Gastroesophageal sphincter (tissue), 4 donors: ENCODE measurements at regions not wholly inside any gene's neighbourhood (a gene's known extent, or its start where the extent isn't known, plus 50 kb on each side); places are given as distances from the start of the nearest gene placed in this dataset.

Source experiments
- ATAC-seq: fragments of 150-250 bp; one replicate; pipeline ENCODE4 v1.9.1; 2016; ENCODE audit warnings: mild to moderate bottlenecking, moderate library complexity
- H3K27ac ChIP-seq, 4 donors: fragments of 200-600 bp; sonication (generic) in 3 of 4; 1 replicate in 3 of 4; 2 replicates in 1 of 4; pipeline ENCODE4 v1.5.1; 2016 to 2019
- H3K27me3 ChIP-seq: fragments of 200-600 bp; sonication (generic); one replicate; pipeline ENCODE4 v1.5.1; 2019
- H3K36me3 ChIP-seq, 2 donors: fragments of 200-600 bp; sonication (generic); one replicate each; pipeline ENCODE4 v1.5.1; 2019; ENCODE audit warnings: control low read depth in 1 of 2
- H3K4me1 ChIP-seq, 3 donors: fragments of 200-600 bp; sonication (generic); 1 replicate in 2 of 3; 2 replicates in 1 of 3; pipeline ENCODE4 v1.5.1; 2016 to 2019; ENCODE audit warnings: control low read depth in 2 of 3
- H3K4me3 ChIP-seq, 2 donors: fragments of 200-600 bp; sonication (generic); one replicate each; pipeline ENCODE4 v1.5.1; 2019; ENCODE audit warnings: mild to moderate bottlenecking in 1 of 2, moderate library complexity in 1 of 2
- H3K9me3 ChIP-seq, 3 donors: fragments of 200-600 bp; sonication (generic); one replicate each; pipeline ENCODE4 v1.5.1; 2017 to 2019; ENCODE audit warnings: control low read depth in 2 of 3
- EP300 ChIP-seq: sonication (generic); formaldehyde crosslinking; IDR thresholded peaks from one replicate; pipeline ENCODE4 v1.6.1; 2017; ENCODE audit warnings: antibody characterized with exemption, mild to moderate bottlenecking
- POLR2A ChIP-seq, 2 donors: fragments of 450-650 bp; IDR thresholded peaks; one replicate each; pipeline ENCODE4 v1.6.1; 2017; ENCODE audit warnings: antibody characterized with exemption in 2 of 2, mild to moderate bottlenecking in 2 of 2, moderate library complexity in 1 of 2
- POLR2AphosphoS5 ChIP-seq: sonication (generic); formaldehyde crosslinking; IDR thresholded peaks from one replicate; pipeline ENCODE4 v1.6.1; 2017; ENCODE audit warnings: antibody characterized with exemption
- WGBS, 2 donors: methylation state at CpG; one replicate each; pipeline ENCODE4 v1.1.5; 2018; ENCODE audit warnings: low coverage in 1 of 2; 5-methylcytosine and 5-hydroxymethylcytosine counted together
- TF ChIP-seq, protein P1 (sequence below), 4 experiments: fragments of 200-600 bp in 2 of 4; fragments of 450-650 bp in 2 of 4; sonication (generic) in 1 of 4; IDR thresholded peaks; one replicate each; pipeline ENCODE4 v1.5.1; 2017 to 2019; ENCODE audit warnings: antibody characterized with exemption in 4 of 4, mild to moderate bottlenecking in 2 of 4, moderate library complexity in 2 of 4

DNA sequence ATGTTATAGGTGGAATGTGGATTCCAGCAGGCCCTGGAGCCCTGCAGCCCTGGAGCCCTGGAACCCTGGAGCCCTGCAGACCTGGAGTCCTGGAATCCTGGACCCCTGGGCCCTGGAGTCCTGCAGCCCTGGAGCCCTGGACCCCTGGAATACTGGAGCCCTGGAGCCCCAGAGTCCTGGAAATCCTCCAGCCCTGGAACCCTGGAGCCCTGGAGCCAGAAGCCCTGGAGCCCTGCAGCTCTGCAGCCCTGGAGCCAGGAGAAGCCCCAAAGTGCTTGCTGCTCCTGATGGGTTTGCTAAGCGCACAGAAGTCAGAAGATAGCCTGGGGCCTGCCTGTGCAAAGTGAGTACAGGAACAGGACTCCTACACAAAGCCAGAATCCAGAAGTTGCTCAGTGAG, 223.1 kb upstream of the PDE10A start:
- Histone ChIP-seq H3K4me3 (no peak overlapping the region), H3K4me1 (peaks cover 0 to 20% (median 0%) of the 10 kb centered on the region in 3 donors), H3K36me3 (no peaks in the 10 kb centered on the region), H3K9me3 (peaks cover 0 to 7% (median 0%) of the 10 kb centered on the region in 3 donors), H3K27ac (no peak overlapping the region), H3K27me3 (no peaks in the 10 kb centered on the region)
- TF ChIP-seq POLR2AphosphoS5: no peak
- TF ChIP-seq, protein P1, sequence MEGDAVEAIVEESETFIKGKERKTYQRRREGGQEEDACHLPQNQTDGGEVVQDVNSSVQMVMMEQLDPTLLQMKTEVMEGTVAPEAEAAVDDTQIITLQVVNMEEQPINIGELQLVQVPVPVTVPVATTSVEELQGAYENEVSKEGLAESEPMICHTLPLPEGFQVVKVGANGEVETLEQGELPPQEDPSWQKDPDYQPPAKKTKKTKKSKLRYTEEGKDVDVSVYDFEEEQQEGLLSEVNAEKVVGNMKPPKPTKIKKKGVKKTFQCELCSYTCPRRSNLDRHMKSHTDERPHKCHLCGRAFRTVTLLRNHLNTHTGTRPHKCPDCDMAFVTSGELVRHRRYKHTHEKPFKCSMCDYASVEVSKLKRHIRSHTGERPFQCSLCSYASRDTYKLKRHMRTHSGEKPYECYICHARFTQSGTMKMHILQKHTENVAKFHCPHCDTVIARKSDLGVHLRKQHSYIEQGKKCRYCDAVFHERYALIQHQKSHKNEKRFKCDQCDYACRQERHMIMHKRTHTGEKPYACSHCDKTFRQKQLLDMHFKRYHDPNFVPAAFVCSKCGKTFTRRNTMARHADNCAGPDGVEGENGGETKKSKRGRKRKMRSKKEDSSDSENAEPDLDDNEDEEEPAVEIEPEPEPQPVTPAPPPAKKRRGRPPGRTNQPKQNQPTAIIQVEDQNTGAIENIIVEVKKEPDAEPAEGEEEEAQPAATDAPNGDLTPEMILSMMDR (IDR thresholded peaks at IDR 0.05): no peak
- TF ChIP-seq POLR2A (IDR thresholded peaks at IDR 0.05): no peak
- no peak for TF ChIP-seq EP300
- no CpG with 5 or more reads among the region's 1 CpG for WGBS, 2 donors
- ATAC-seq: no peak

DNA sequence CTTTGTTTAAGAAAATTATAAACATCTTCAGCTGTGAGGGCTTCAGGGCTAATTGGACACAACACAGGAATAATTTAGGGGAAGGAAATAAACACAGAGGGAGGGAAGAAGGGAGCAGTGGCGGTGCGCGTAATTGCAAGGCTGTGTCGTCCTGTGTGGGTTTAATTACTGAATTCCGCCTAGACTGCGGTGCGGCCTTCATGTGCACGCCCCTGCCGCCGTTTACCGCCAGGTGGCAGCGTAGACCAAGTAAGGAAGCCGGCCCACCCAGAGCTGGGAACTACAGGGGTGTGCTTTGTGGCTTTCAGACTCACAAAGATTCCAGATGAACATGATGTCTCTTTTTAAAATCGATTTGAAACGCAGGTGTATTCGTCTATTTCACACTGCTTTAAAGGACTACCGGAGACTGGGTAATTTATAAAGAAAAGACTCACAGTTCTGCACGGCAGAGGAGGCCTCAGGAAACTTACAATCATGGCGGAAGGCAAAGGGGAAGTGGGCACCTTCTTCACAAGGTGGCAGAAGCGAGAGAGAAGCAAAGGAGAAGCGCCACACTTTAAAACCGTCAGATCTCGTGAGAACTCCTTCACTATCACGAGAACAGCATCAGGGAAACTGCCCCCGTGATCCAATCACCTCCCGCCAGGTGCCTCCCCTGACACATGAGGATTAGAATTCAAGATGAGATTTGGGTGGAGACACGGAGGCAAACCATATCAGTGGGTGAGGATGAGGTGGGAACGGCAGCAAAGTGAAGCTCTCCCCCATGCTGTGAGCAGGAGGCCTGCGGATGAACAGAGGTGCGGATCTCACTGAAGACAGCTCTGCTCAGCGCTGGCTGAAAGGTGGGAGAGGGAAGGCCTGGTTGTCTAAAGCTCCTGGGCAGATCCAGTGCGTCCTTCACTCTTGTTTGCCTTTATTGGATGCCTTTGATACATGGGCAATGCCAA, 222.0 kb upstream of the PDE10A start:
- peaks cover 0 to 7% (median 0%) of the 10 kb centered on the region in 3 donors for H3K9me3 ChIP-seq
- peak; percentile 83 for ATAC-seq
- no peaks in the 10 kb centered on the region for H3K27me3 ChIP-seq
- TF ChIP-seq POLR2AphosphoS5: no peak
- no peak for TF ChIP-seq POLR2A (IDR thresholded peaks at IDR 0.05)
- no peak for TF ChIP-seq EP300
- TF ChIP-seq, protein P1 (IDR thresholded peaks at IDR 0.05): peak; percentile 89 to 96 (median 93)
- H3K4me1 ChIP-seq: peaks cover 0 to 21% (median 0%) of the 10 kb centered on the region in 3 donors
- H3K36me3 ChIP-seq: no peaks in the 10 kb centered on the region
- WGBS, 2 donors: 4 to 32% methylated on average over 14 to 28 of the region's 32 CpGs
- H3K4me3 ChIP-seq: no peak overlapping the region
- no peak overlapping the region for H3K27ac ChIP-seq

DNA sequence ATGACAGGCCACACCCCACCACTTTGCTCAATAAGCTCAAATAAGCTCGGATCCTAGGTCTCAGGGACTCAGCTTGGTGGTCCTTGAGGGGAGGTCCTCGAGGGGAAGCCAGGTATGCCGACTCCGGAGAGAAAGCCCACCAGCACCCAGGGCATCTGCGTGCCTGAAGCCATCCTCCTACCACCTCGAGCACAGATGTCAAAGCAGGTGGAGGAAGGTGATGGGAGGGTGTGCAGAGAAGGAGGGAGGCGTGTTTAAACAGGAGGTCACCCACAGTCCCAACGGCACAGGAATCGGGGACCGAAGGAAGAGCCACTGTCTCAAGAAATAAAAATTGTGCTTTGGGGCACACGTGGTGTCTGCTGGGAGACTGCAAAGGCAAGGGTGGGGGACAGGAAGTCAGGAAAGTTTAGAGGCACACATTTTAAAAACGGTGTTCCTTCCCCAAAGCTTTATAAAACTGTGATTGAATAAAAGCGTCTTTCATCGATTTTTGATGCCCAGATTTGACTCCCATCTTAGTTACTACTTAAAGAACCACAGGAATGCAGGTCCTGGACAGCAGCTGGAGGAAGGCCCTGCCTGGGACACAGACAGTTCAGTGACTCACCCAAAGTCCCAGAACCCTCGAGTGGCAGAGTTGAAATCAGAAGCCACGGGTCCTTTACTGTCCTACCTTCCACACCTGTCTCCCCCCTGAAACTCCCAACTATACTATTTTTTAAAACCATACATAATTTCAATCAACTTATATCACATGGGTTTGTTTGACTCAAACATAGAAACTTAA, 221.0 kb upstream of the PDE10A start:
- peaks cover 0 to 18% (median 0%) of the 10 kb centered on the region in 3 donors for H3K4me1 ChIP-seq
- no peak overlapping the region for H3K4me3 ChIP-seq
- no peak overlapping the region for H3K27ac ChIP-seq
- WGBS, 2 donors: 63 to 68% methylated on average over 5 to 11 of the region's 16 CpGs
- H3K9me3 ChIP-seq: peaks cover 0 to 7% (median 0%) of the 10 kb centered on the region in 3 donors
- TF ChIP-seq POLR2A (IDR thresholded peaks at IDR 0.05) (no peak), POLR2AphosphoS5 (no peak), EP300 (no peak)
- TF ChIP-seq, protein P1 (IDR thresholded peaks at IDR 0.05): no peak
- no peak for ATAC-seq
- H3K27me3 ChIP-seq: no peaks in the 10 kb centered on the region
- H3K36me3 ChIP-seq: no peaks in the 10 kb centered on the region

DNA sequence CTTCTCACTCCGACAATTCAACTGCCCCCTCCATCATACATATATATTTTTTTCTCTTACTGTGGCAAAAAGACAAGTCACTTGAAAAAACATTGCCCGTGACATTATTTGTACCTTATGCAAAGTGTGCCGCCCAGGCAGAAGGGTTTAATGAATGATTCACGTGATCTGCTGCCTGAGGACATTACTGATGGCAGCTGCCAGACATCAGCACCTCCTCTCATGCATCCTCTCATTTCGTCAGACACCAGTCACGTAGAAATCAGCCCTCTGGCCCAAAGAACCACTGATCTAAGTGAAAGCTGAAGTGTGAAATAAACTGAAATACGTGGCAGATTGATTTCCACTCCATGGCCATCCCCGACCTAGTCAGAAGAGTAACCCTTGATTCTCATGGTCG, 218.8 kb upstream of the PDE10A start:
- Histone ChIP-seq H3K9me3 (peaks cover 0 to 2% (median 0%) of the 10 kb centered on the region in 3 donors), H3K27ac (no peak overlapping the region), H3K36me3 (no peaks in the 10 kb centered on the region), H3K27me3 (no peaks in the 10 kb centered on the region), H3K4me3 (no peak overlapping the region), H3K4me1 (peaks cover 0 to 27% (median 0%) of the 10 kb centered on the region in 3 donors)
- 75 to 79% methylated on average over 7 to 9 of the region's 9 CpGs for WGBS, 2 donors
- no peak for TF ChIP-seq POLR2A (IDR thresholded peaks at IDR 0.05)
- TF ChIP-seq POLR2AphosphoS5: no peak
- TF ChIP-seq, protein P1 (IDR thresholded peaks at IDR 0.05): no peak
- no peak for TF ChIP-seq EP300
- no peak for ATAC-seq
